HCT116 (cell line): ENCODE measurements at regions not wholly inside any gene's neighbourhood (a gene's known extent, or its start where the extent isn't known, plus 50 kb on each side); places are given as distances from the start of the nearest gene placed in this dataset.

Experiments
- CBX3 ChIP-seq: IDR thresholded peaks from 2 replicates; pipeline ENCODE4 v1.6.1; 2012; ENCODE audit warnings: low read depth
- CTCF ChIP-seq, 3 experiments: fragments of 200-600 bp in 1 of 3; sonication (generic) in 1 of 3; IDR thresholded peaks in 2 of 3; conservative IDR thresholded peaks in 1 of 3; 2 replicates each; pipeline ENCODE4 v1.5.1; 2012 to 2017; ENCODE audit warnings: low read depth in 2 of 3, low read length in 2 of 3, antibody characterized with exemption in 1 of 3, borderline replicate concordance in 1 of 3, control low read depth in 1 of 3, mild to moderate bottlenecking in 1 of 3, mixed read lengths in 1 of 3, mixed run types in 1 of 3, moderate library complexity in 1 of 3; ENCODE audit not compliant: insufficient read depth in 1 of 3
- ELF1 ChIP-seq: IDR thresholded peaks from 2 replicates; pipeline ENCODE4 v1.6.1; 2012; ENCODE audit warnings: low read depth, borderline replicate concordance
- EZH2 ChIP-seq: fragments of 200-600 bp; sonication (generic); IDR thresholded peaks from 2 replicates; pipeline ENCODE4 v1.6.1; 2017; ENCODE audit warnings: antibody characterized with exemption, mixed run types
- EZH2phosphoT487 ChIP-seq: fragments of 200-600 bp; IDR thresholded peaks from 2 replicates; pipeline ENCODE4 v1.6.1; 2018; ENCODE audit warnings: antibody characterized with exemption, borderline replicate concordance
- FOSL1 ChIP-seq: IDR thresholded peaks from 2 replicates; pipeline ENCODE4 v1.6.1; 2012; ENCODE audit warnings: low read depth
- JUND ChIP-seq: IDR thresholded peaks from 2 replicates; pipeline ENCODE4 v1.6.1; 2012
- MAX ChIP-seq: IDR thresholded peaks from 2 replicates; pipeline ENCODE4 v1.6.1; 2012
- POLR2A ChIP-seq: IDR thresholded peaks from 2 replicates; pipeline ENCODE4 v1.7.0; 2011; ENCODE audit warnings: borderline replicate concordance; ENCODE audit not compliant: insufficient read depth, insufficient read length; ENCODE audit errors: extremely low read depth
- POLR2AphosphoS5 ChIP-seq: IDR thresholded peaks from 2 replicates; pipeline ENCODE4 v1.6.1; 2011; ENCODE audit warnings: mild to moderate bottlenecking, low read depth, low read length, moderate library complexity
- RAD21 ChIP-seq: IDR thresholded peaks from 2 replicates; pipeline ENCODE4 v1.6.1; 2012; ENCODE audit warnings: low read depth, mild to moderate bottlenecking
- ZFX ChIP-seq: fragments of 450-650 bp; IDR thresholded peaks from 2 replicates; pipeline ENCODE4 v1.6.1; 2017
- ZNF274 ChIP-seq: fragments of 200-500 bp; sonication (Bioruptor generic); IDR thresholded peaks from 2 replicates; pipeline ENCODE4 v1.6.1; 2014; ENCODE audit warnings: mild to moderate bottlenecking, low read depth, low read length, inconsistent platforms

GRCh38 chr4:148632476-148632875, 190.3 kb upstream of the NR3C2 start:
- TF ChIP-seq RAD21 (no peak), POLR2A (no peak), CTCF (IDR thresholded peaks at IDR 0.05 in 2 of 3, conservative IDR thresholded peaks at IDR 0.05 in 1 of 3; ENCODE audit: borderline replicate concordance in 1 of 3, insufficient read depth in 1 of 3, low read depth in 2 of 3, low read length in 2 of 3) (no peak), CBX3 (no peak), EZH2 (no peak), JUND (no peak), EZH2phosphoT487 (no peak), ELF1 (no peak), MAX (no peak), POLR2AphosphoS5 (no peak), ZNF274 (no peak), ZFX (no peak), FOSL1 (no peak)
